DND-41 (cell line): ENCODE measurements at regions not wholly inside any gene's neighbourhood (a gene's known extent, or its start where the extent isn't known, plus 50 kb on each side); places are given as distances from the start of the nearest gene placed in this dataset.

ENCODE experiments used
- CTCF ChIP-seq: IDR thresholded peaks from 2 replicates; pipeline ENCODE4 v1.5.1; 2012; ENCODE audit warnings: borderline replicate concordance, low read length, moderate library complexity, mild to moderate bottlenecking; ENCODE audit not compliant: poor library complexity, severe bottlenecking; ENCODE audit errors: extremely low read depth
- EZH2 ChIP-seq: IDR thresholded peaks from 3 replicates; pipeline ENCODE4 v1.6.1; 2012; ENCODE audit warnings: borderline replicate concordance, low read depth, mild to moderate bottlenecking, moderate library complexity, low read length, inconsistent platforms; ENCODE audit not compliant: severe bottlenecking

GRCh38 chr10:131532745-131533341 is 221.3 kb upstream of the TCERG1L start:
- no peak for TF ChIP-seq CTCF
- no peak for TF ChIP-seq EZH2
